ENCODE measurements at regions not wholly inside any gene's neighbourhood (a gene's known extent, or its start where the extent isn't known, plus 50 kb on each side); places are given as distances from the start of the nearest gene placed in this dataset.

GRCh38 chr10:43793704-43794103, 145.0 kb upstream of the ZNF32 start:
- no peak for TF ChIP-seq CTCF (IDR thresholded peaks at IDR 0.05)
- TF ChIP-seq TCF7L2 (IDR thresholded peaks at IDR 0.05; ENCODE audit: low read depth, low read length): no peak
- no peak for TF ChIP-seq POLR2AphosphoS5 (IDR thresholded peaks at IDR 0.05; ENCODE audit: low read depth, low read length)
- TF ChIP-seq SIN3A (IDR thresholded peaks at IDR 0.05; ENCODE audit: borderline replicate concordance, insufficient read depth, low read depth, low read length): no peak
